ENCODE measurements at regions not wholly inside any gene's neighbourhood (a gene's known extent, or its start where the extent isn't known, plus 50 kb on each side); places are given as distances from the start of the nearest gene placed in this dataset.

DNA sequence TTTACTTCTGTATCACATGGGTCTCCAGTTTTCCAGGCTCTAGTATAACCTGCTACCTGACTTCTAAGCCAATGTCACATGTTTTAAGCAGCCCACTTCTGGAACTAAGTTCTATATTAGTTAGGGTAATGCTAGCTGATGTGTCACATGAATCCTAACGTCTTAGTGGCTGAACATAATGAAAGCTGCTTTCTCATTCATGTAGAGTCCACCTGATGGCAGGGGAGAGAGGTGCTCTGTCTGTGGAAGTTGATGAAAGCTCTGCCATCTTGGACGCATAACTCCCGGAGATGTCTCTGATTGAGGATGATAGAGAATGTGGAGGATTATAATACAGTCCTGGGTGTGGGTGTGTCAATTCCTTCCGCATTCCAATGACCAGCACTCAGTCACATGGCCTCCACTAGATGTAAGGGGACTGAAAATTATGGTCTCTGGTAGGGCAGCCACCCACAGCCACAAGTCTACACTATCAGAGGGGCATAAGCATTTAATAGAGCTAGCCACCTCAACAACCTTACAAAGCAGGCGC, 234.4 kb upstream of the CRY1 start:
- DNase-seq (ENCODE audit: low read depth, low spot score) (no peak), FAIRE-seq (no peak)
- no peak overlapping the region for H3K4me2 ChIP-seq (ENCODE audit: insufficient read depth, low read length)
- peaks cover 9% of the 10 kb centered on the region for H3K4me1 ChIP-seq (ENCODE audit: control insufficient read depth, extremely low read depth, insufficient read depth, low read length)
- dilution Hi-C loops (cut with MboI; ENCODE audit: extremely low pct_ligation_motif_present, low sequenced_read_pairs) = no loop called here
- CTCF ChIA-PET = interaction anchor here (2.0 kb wide), 1 partner anchor 196 kb away, joined by 5 read pairs; no protein-coding TSS in a partner anchor
- intact Hi-C loops (cut with micrococcal nuclease) = loop anchor here (1.0 to 5.0 kb wide), 2 partner anchors 8 to 190 kb away; no protein-coding TSS in a partner anchor
- H3K27ac ChIP-seq (ENCODE audit: insufficient read depth, low read depth, low read length) = no peak overlapping the region
- H3K36me3 ChIP-seq (ENCODE audit: control insufficient read depth in 2 of 2, extremely low read depth in 1 of 2, insufficient read depth in 2 of 2, low read length in 2 of 2) = no peaks in the 10 kb centered on the region
- POLR2A ChIA-PET = no interaction called here
- no peak overlapping the region for H3K9ac ChIP-seq (replicated peaks; ENCODE audit: extremely low read depth, insufficient read depth, low read length)
- no peaks in the 10 kb centered on the region for H4K20me1 ChIP-seq (replicated peaks; ENCODE audit: control insufficient read depth, extremely low read depth, insufficient read depth, low read length)
- H3K4me3 ChIP-seq (replicated peaks in 1 of 3; ENCODE audit: insufficient read depth in 1 of 3, low read depth in 1 of 3, low read length in 3 of 3) = no peak overlapping the region
- BruUV-seq (replicated peaks) = no TSS peak
- H3K79me2 ChIP-seq (ENCODE audit: control insufficient read depth, insufficient read depth, low read length) = no peaks in the 10 kb centered on the region
- no peaks in the 10 kb centered on the region for H3K9me1 ChIP-seq (replicated peaks; ENCODE audit: control insufficient read depth, extremely low read depth, insufficient read depth, low read length)
- H3K27me3 ChIP-seq (ENCODE audit: control insufficient read depth in 2 of 2, insufficient read depth in 2 of 2, low read length in 2 of 2) = peaks cover 17 to 18% of the 10 kb centered on the region in 2 experiments
- H2AFZ ChIP-seq (ENCODE audit: low read depth, low read length) = no peak overlapping the region
- TF ChIP-seq GATA2 (IDR thresholded peaks at IDR 0.05; ENCODE audit: insufficient read depth, insufficient read length, low read depth, low read length) = no peak
- no peaks in the 10 kb centered on the region for H3K9me3 ChIP-seq (replicated peaks; ENCODE audit: control insufficient read depth, insufficient read depth, low read length)

GRCh38 chr12:107328442-107329133, 235.2 kb upstream of the CRY1 start:
- no peak overlapping the region for H3K4me3 ChIP-seq (replicated peaks in 1 of 3; ENCODE audit: insufficient read depth in 1 of 3, low read depth in 1 of 3, low read length in 3 of 3)
- TF ChIP-seq, protein P1, sequence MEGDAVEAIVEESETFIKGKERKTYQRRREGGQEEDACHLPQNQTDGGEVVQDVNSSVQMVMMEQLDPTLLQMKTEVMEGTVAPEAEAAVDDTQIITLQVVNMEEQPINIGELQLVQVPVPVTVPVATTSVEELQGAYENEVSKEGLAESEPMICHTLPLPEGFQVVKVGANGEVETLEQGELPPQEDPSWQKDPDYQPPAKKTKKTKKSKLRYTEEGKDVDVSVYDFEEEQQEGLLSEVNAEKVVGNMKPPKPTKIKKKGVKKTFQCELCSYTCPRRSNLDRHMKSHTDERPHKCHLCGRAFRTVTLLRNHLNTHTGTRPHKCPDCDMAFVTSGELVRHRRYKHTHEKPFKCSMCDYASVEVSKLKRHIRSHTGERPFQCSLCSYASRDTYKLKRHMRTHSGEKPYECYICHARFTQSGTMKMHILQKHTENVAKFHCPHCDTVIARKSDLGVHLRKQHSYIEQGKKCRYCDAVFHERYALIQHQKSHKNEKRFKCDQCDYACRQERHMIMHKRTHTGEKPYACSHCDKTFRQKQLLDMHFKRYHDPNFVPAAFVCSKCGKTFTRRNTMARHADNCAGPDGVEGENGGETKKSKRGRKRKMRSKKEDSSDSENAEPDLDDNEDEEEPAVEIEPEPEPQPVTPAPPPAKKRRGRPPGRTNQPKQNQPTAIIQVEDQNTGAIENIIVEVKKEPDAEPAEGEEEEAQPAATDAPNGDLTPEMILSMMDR (IDR thresholded peaks at IDR 0.05; ENCODE audit: extremely low read depth in 1 of 2, insufficient read depth in 1 of 2, low read depth in 1 of 2, low read length in 2 of 2) = no peak
- peak; percentile 57 for TF ChIP-seq FOS (IDR thresholded peaks at IDR 0.05; ENCODE audit: borderline replicate concordance, insufficient read depth, low read length)
- no peaks in the 10 kb centered on the region for H3K9me1 ChIP-seq (replicated peaks; ENCODE audit: control insufficient read depth, extremely low read depth, insufficient read depth, low read length)
- ChIA-PET POLR2A (no interaction called here), CTCF (interaction anchor here (2.0 kb wide), 1 partner anchor 197 kb away, joined by 5 read pairs; no protein-coding TSS in a partner anchor)
- BruUV-seq (replicated peaks) = no TSS peak
- H4K20me1 ChIP-seq (replicated peaks; ENCODE audit: control insufficient read depth, extremely low read depth, insufficient read depth, low read length) = no peaks in the 10 kb centered on the region
- no peak overlapping the region for H2AFZ ChIP-seq (ENCODE audit: low read depth, low read length)
- H3K4me1 ChIP-seq (ENCODE audit: control insufficient read depth, extremely low read depth, insufficient read depth, low read length) = peaks cover 9% of the 10 kb centered on the region
- no peaks in the 10 kb centered on the region for H3K9me3 ChIP-seq (replicated peaks; ENCODE audit: control insufficient read depth, insufficient read depth, low read length)
- no peak for FAIRE-seq
- H3K36me3 ChIP-seq (ENCODE audit: control insufficient read depth in 2 of 2, extremely low read depth in 1 of 2, insufficient read depth in 2 of 2, low read length in 2 of 2) = no peaks in the 10 kb centered on the region
- H3K9ac ChIP-seq (replicated peaks; ENCODE audit: extremely low read depth, insufficient read depth, low read length) = no peak overlapping the region
- no peaks in the 10 kb centered on the region for H3K79me2 ChIP-seq (ENCODE audit: control insufficient read depth, insufficient read depth, low read length)
- DNase-seq (ENCODE audit: low read depth, low spot score) = peak; percentile 45
- intact Hi-C loops (cut with micrococcal nuclease) (loop anchor here (1.0 to 5.0 kb wide), 2 partner anchors 9 to 189 kb away; no protein-coding TSS in a partner anchor), dilution Hi-C loops (cut with MboI; ENCODE audit: extremely low pct_ligation_motif_present, low sequenced_read_pairs) (no loop called here)
- H3K4me2 ChIP-seq (ENCODE audit: insufficient read depth, low read length) = no peak overlapping the region
- peaks cover 8 to 10% of the 10 kb centered on the region in 2 experiments for H3K27me3 ChIP-seq (ENCODE audit: control insufficient read depth in 2 of 2, insufficient read depth in 2 of 2, low read length in 2 of 2)
- no peak overlapping the region for H3K27ac ChIP-seq (ENCODE audit: insufficient read depth, low read depth, low read length)
